ENCODE measurements at regions not wholly inside any gene's neighbourhood (a gene's known extent, or its start where the extent isn't known, plus 50 kb on each side); places are given as distances from the start of the nearest gene placed in this dataset.

GRCh38 chr5:44663991-44664710, 144.6 kb upstream of the MRPS30 start (continued):
- no peak for TF ChIP-seq AR (CRISPR knock-in tag; IDR thresholded peaks at IDR 0.05)
- no peak for TF ChIP-seq ZNF671 (CRISPR knock-in tag; IDR thresholded peaks at IDR 0.05)
- no peak for TF ChIP-seq ATF1 (CRISPR knock-in tag; IDR thresholded peaks at IDR 0.05)
- TF ChIP-seq OVOL2 (CRISPR knock-in tag; IDR thresholded peaks at IDR 0.05; ENCODE audit: borderline replicate concordance): no peak
- no peak for TF ChIP-seq ZMAT4 (CRISPR knock-in tag; IDR thresholded peaks at IDR 0.05)

- no peak for DNase-seq (ENCODE audit: low spot score)
- ChIA-PET POLR2A (no interaction called here), CTCF (no interaction called here)
- peaks cover 30% of the 10 kb centered on the region for H3K9me3 Mint-ChIP-seq
- 0 out of 2 replicates have a peak, but pooled peaks cover 2% of the 10 kb centered on the region for H3K4me1 Mint-ChIP-seq
- H3K27ac Mint-ChIP-seq: no peak overlapping the region
- no peak for TF ChIP-seq MLX (CRISPR knock-in tag; IDR thresholded peaks at IDR 0.05)
- TF ChIP-seq EMX1 (CRISPR knock-in tag; IDR thresholded peaks at IDR 0.05): no peak
- no peak for TF ChIP-seq AFF4 (CRISPR knock-in tag; IDR thresholded peaks at IDR 0.05; ENCODE audit: borderline replicate concordance)
- no peak for TF ChIP-seq CREB1 (CRISPR knock-in tag; IDR thresholded peaks at IDR 0.05)
- no peak for TF ChIP-seq SP1 (CRISPR knock-in tag; conservative IDR thresholded peaks at IDR 0.05)
- TF ChIP-seq FOXK1 (CRISPR knock-in tag; IDR thresholded peaks at IDR 0.05): no peak
- TF ChIP-seq NFATC4 (CRISPR knock-in tag; IDR thresholded peaks at IDR 0.05): no peak
- no peak for TF ChIP-seq CDX4 (CRISPR knock-in tag; IDR thresholded peaks at IDR 0.05; ENCODE audit: borderline replicate concordance)
- no peak for TF ChIP-seq ZNF671 (CRISPR knock-in tag; IDR thresholded peaks at IDR 0.05)
- no peak overlapping the region for H3K4me3 Mint-ChIP-seq
- peaks cover 10% of the 10 kb centered on the region for H3K36me3 Mint-ChIP-seq
- no peak for ATAC-seq
- peaks cover 2% of the 10 kb centered on the region; the same call in 1 of the 2 replicates for H3K27me3 Mint-ChIP-seq (ENCODE audit: low read depth)
Observed at GRCh38 chr5:44661851-44662250, 146.9 kb upstream of the MRPS30 start.

- POLR2A ChIA-PET: no interaction called here
- Mint-ChIP-seq H3K36me3 (peaks cover 25% of the 10 kb centered on the region), H3K27me3 (ENCODE audit: low read depth) (peaks cover 6% of the 10 kb centered on the region), H3K27ac (no peak overlapping the region), H3K4me1 (0 out of 2 replicates have a peak, but pooled peaks cover 2% of the 10 kb centered on the region), H3K9me3 (peaks cover 46% of the 10 kb centered on the region), H3K4me3 (no peak overlapping the region)
- TF ChIP-seq AFF4 (CRISPR knock-in tag; IDR thresholded peaks at IDR 0.05; ENCODE audit: borderline replicate concordance) (no peak), GRHL2 (CRISPR knock-in tag; IDR thresholded peaks at IDR 0.05; ENCODE audit: insufficient replicate concordance, severe bottlenecking) (no peak)
- ATAC-seq (no peak), DNase-seq (ENCODE audit: low spot score) (no peak)
- CTCF ChIA-PET: no interaction called here
Observed at GRCh38 chr5:44660251-44660650, 148.5 kb upstream of the MRPS30 start.
